GM23338 (cell line): ENCODE measurements at regions not wholly inside any gene's neighbourhood (a gene's known extent, or its start where the extent isn't known, plus 50 kb on each side); places are given as distances from the start of the nearest gene placed in this dataset.

Experiments used
- ATAC-seq: fragments of 200-7000 bp; cut with Tn5 transposase; 3 replicates; pipeline ENCODE4 v1.9.1; 2020
- DNase-seq: peaks from one replicate; pipeline ENCODE4 v3.0.0-alpha.2; 2015; ENCODE audit warnings: low spot score
- H2AFZ ChIP-seq: fragments of 200-600 bp; sonication (generic); 2 replicates; pipeline ENCODE4 v1.8.0; 2016; ENCODE audit warnings: antibody characterized with exemption, mild to moderate bottlenecking, moderate library complexity
- H3F3A ChIP-seq: fragments of 200-600 bp; sonication (generic); replicated peaks from 2 replicates; pipeline ENCODE4 v1.8.0; 2017; ENCODE audit warnings: antibody characterized with exemption, mixed run types, low read depth
- H3K27ac ChIP-seq: fragments of 200-600 bp; sonication (generic); 2 replicates; pipeline ENCODE4 v1.6.1; 2016; ENCODE audit warnings: low read depth
- H3K27me3 ChIP-seq: fragments of 200-600 bp; sonication (generic); 2 replicates; pipeline ENCODE4 v1.8.0; 2016; ENCODE audit warnings: mild to moderate bottlenecking, mixed run types, moderate library complexity; ENCODE audit not compliant: insufficient read depth
- H3K36me3 ChIP-seq: fragments of 200-600 bp; sonication (generic); 2 replicates; pipeline ENCODE4 v1.8.0; 2016; ENCODE audit warnings: mild to moderate bottlenecking; ENCODE audit not compliant: insufficient read depth
- H3K4me1 ChIP-seq: fragments of 200-600 bp; sonication (generic); 2 replicates; pipeline ENCODE4 v1.8.0; 2016; ENCODE audit warnings: mild to moderate bottlenecking, moderate library complexity; ENCODE audit not compliant: insufficient read depth
- H3K4me2 ChIP-seq: fragments of 200-600 bp; sonication (generic); 2 replicates; pipeline ENCODE4 v1.7.1; 2017; ENCODE audit warnings: mixed run types
- H3K4me3 ChIP-seq: fragments of 200-600 bp; sonication (generic); 2 replicates; pipeline ENCODE4 v1.6.1; 2016; ENCODE audit warnings: mixed run types
- H3K79me2 ChIP-seq: fragments of 200-600 bp; sonication (generic); replicated peaks from 2 replicates; pipeline ENCODE4 v1.8.0; 2017; ENCODE audit warnings: mild to moderate bottlenecking; ENCODE audit not compliant: insufficient read depth
- H3K9me2 ChIP-seq: fragments of 200-600 bp; sonication (generic); 2 replicates; pipeline ENCODE4 v1.8.0; 2017; ENCODE audit not compliant: insufficient read depth
- H4K20me1 ChIP-seq: fragments of 200-600 bp; sonication (generic); replicated peaks from 2 replicates; pipeline ENCODE4 v1.8.0; 2017; ENCODE audit warnings: mild to moderate bottlenecking; ENCODE audit not compliant: insufficient read depth
- H3K27ac Mint-ChIP-seq: 2 replicates; pipeline ENCODE4 v1.8.0; 2020; ENCODE audit warnings: inconsistent platforms, mild to moderate bottlenecking, moderate library complexity, mixed read lengths
- H3K27me3 Mint-ChIP-seq: 3 replicates; pipeline ENCODE4 v1.8.0; 2022; ENCODE audit warnings: low read depth, mild to moderate bottlenecking, moderate library complexity, mixed read lengths, inconsistent platforms; ENCODE audit not compliant: insufficient read depth, poor library complexity
- H3K36me3 Mint-ChIP-seq: 3 replicates; pipeline ENCODE4 v1.8.0; 2021; ENCODE audit warnings: low read depth, mild to moderate bottlenecking, inconsistent platforms, moderate library complexity, mixed read lengths
- H3K4me1 Mint-ChIP-seq: 3 replicates; pipeline ENCODE4 v1.8.0; 2020; ENCODE audit warnings: mild to moderate bottlenecking, inconsistent platforms, mixed read lengths
- H3K4me3 Mint-ChIP-seq: 3 replicates; pipeline ENCODE4 v1.8.0; 2021; ENCODE audit warnings: moderate library complexity, mild to moderate bottlenecking, inconsistent platforms, mixed read lengths
- H3K9me3 Mint-ChIP-seq: 3 replicates; pipeline ENCODE4 v1.8.0; 2020; ENCODE audit warnings: moderate library complexity, mild to moderate bottlenecking, inconsistent platforms, mixed read lengths
- CREB1 ChIP-seq: fragments of 250-450 bp; sonication (Bioruptor Pico); IDR thresholded peaks from 2 replicates; pipeline ENCODE4 v1.5.0; 2020; ENCODE audit warnings: low read depth, mild to moderate bottlenecking, moderate library complexity
- CTCF ChIP-seq, 2 experiments: fragments of 200-600 bp in 1 of 2; sonication (generic) in 1 of 2; conservative IDR thresholded peaks; 2 replicates each; pipeline versions ENCODE4 v1.5.1 to v1.6.1; 2016 to 2017; ENCODE audit warnings: antibody characterized with exemption in 2 of 2, low read depth in 2 of 2, mild to moderate bottlenecking in 2 of 2, moderate library complexity in 1 of 2
- EZH2 ChIP-seq: fragments of 200-600 bp; sonication (generic); IDR thresholded peaks from one replicate; pipeline ENCODE4 v1.8.0; 2017; ENCODE audit warnings: antibody characterized with exemption, mild to moderate bottlenecking, low read depth; ENCODE audit not compliant: unreplicated experiment
- EZH2phosphoT487 ChIP-seq: fragments of 200-600 bp; sonication (generic); IDR thresholded peaks from one replicate; pipeline ENCODE4 v1.8.1; 2018; ENCODE audit warnings: antibody characterized with exemption; ENCODE audit not compliant: unreplicated experiment
- JUNB ChIP-seq: IDR thresholded peaks from one replicate; pipeline ENCODE4 v1.6.1; 2016; ENCODE audit warnings: antibody characterized with exemption; ENCODE audit not compliant: unreplicated experiment
- NANOG ChIP-seq: IDR thresholded peaks from 2 replicates; pipeline ENCODE4 v1.6.1; 2016; ENCODE audit warnings: antibody characterized with exemption, borderline replicate concordance
- POLR2AphosphoS5 ChIP-seq: IDR thresholded peaks from 2 replicates; pipeline ENCODE4 v1.6.1; 2016; ENCODE audit warnings: antibody characterized with exemption, low read depth
- REST ChIP-seq: IDR thresholded peaks from one replicate; pipeline ENCODE4 v1.6.1; 2018; ENCODE audit warnings: antibody characterized with exemption; ENCODE audit not compliant: unreplicated experiment
- STAT1 ChIP-seq: IDR thresholded peaks from one replicate; pipeline ENCODE4 v1.6.1; 2016; ENCODE audit warnings: antibody characterized with exemption; ENCODE audit not compliant: unreplicated experiment
- ZNF114 ChIP-seq: fragments of 250-450 bp; sonication (Bioruptor Pico); IDR thresholded peaks from 2 replicates; pipeline ENCODE4 v1.5.0; 2020; ENCODE audit warnings: mild to moderate bottlenecking, moderate library complexity
- ZNF331 ChIP-seq: fragments of 250-450 bp; sonication (Bioruptor Pico); IDR thresholded peaks from 2 replicates; pipeline ENCODE4 v1.5.0; 2020; ENCODE audit warnings: low read depth, mild to moderate bottlenecking, moderate library complexity
- TF ChIP-seq, protein P1 (sequence below): IDR thresholded peaks from 2 replicates; pipeline ENCODE4 v1.6.1; 2016; ENCODE audit warnings: antibody characterized with exemption
- TF ChIP-seq, protein P2 (sequence below): fragments of 250-450 bp; sonication (Bioruptor Pico); IDR thresholded peaks from 2 replicates; pipeline ENCODE4 v1.5.0; 2020; ENCODE audit warnings: mild to moderate bottlenecking, moderate library complexity

GRCh38 chr13:68675209-68675608, 1432.4 kb upstream of the ATXN8OS start:
- DNase-seq (no peak), ATAC-seq (no peak)
- no peaks in the 10 kb centered on the region for H3K4me1 ChIP-seq
- H3K4me3 Mint-ChIP-seq = no peak overlapping the region
- H3K36me3 Mint-ChIP-seq = no peaks in the 10 kb centered on the region
- no peaks in the 10 kb centered on the region for H3F3A ChIP-seq
- no peaks in the 10 kb centered on the region for H3K27me3 ChIP-seq
- H4K20me1 ChIP-seq = no peaks in the 10 kb centered on the region
- no peaks in the 10 kb centered on the region for H3K79me2 ChIP-seq
- no peak overlapping the region for H3K4me3 ChIP-seq
- no peaks in the 10 kb centered on the region for H3K36me3 ChIP-seq
- no peak overlapping the region for H3K27ac Mint-ChIP-seq
- H3K27me3 Mint-ChIP-seq = peaks cover 1% of the 10 kb centered on the region
- H3K9me3 Mint-ChIP-seq = no peaks in the 10 kb centered on the region
- no peak overlapping the region for H3K4me2 ChIP-seq
- H2AFZ ChIP-seq = no peak overlapping the region
- peaks cover 14% of the 10 kb centered on the region; the same call in 2 of the 3 replicates for H3K4me1 Mint-ChIP-seq
- no peaks in the 10 kb centered on the region for H3K9me2 ChIP-seq
- no peak overlapping the region for H3K27ac ChIP-seq
- TF ChIP-seq, protein P1, sequence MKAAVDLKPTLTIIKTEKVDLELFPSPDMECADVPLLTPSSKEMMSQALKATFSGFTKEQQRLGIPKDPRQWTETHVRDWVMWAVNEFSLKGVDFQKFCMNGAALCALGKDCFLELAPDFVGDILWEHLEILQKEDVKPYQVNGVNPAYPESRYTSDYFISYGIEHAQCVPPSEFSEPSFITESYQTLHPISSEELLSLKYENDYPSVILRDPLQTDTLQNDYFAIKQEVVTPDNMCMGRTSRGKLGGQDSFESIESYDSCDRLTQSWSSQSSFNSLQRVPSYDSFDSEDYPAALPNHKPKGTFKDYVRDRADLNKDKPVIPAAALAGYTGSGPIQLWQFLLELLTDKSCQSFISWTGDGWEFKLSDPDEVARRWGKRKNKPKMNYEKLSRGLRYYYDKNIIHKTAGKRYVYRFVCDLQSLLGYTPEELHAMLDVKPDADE = no peak
- no peak for TF ChIP-seq REST
- no peak for TF ChIP-seq ZNF331
- TF ChIP-seq ZNF114 = no peak
- no peak for TF ChIP-seq NANOG
- no peak for TF ChIP-seq EZH2phosphoT487
- no peak for TF ChIP-seq CREB1
- TF ChIP-seq EZH2 = no peak
- TF ChIP-seq JUNB = no peak
- no peak for TF ChIP-seq STAT1
- TF ChIP-seq, protein P2, sequence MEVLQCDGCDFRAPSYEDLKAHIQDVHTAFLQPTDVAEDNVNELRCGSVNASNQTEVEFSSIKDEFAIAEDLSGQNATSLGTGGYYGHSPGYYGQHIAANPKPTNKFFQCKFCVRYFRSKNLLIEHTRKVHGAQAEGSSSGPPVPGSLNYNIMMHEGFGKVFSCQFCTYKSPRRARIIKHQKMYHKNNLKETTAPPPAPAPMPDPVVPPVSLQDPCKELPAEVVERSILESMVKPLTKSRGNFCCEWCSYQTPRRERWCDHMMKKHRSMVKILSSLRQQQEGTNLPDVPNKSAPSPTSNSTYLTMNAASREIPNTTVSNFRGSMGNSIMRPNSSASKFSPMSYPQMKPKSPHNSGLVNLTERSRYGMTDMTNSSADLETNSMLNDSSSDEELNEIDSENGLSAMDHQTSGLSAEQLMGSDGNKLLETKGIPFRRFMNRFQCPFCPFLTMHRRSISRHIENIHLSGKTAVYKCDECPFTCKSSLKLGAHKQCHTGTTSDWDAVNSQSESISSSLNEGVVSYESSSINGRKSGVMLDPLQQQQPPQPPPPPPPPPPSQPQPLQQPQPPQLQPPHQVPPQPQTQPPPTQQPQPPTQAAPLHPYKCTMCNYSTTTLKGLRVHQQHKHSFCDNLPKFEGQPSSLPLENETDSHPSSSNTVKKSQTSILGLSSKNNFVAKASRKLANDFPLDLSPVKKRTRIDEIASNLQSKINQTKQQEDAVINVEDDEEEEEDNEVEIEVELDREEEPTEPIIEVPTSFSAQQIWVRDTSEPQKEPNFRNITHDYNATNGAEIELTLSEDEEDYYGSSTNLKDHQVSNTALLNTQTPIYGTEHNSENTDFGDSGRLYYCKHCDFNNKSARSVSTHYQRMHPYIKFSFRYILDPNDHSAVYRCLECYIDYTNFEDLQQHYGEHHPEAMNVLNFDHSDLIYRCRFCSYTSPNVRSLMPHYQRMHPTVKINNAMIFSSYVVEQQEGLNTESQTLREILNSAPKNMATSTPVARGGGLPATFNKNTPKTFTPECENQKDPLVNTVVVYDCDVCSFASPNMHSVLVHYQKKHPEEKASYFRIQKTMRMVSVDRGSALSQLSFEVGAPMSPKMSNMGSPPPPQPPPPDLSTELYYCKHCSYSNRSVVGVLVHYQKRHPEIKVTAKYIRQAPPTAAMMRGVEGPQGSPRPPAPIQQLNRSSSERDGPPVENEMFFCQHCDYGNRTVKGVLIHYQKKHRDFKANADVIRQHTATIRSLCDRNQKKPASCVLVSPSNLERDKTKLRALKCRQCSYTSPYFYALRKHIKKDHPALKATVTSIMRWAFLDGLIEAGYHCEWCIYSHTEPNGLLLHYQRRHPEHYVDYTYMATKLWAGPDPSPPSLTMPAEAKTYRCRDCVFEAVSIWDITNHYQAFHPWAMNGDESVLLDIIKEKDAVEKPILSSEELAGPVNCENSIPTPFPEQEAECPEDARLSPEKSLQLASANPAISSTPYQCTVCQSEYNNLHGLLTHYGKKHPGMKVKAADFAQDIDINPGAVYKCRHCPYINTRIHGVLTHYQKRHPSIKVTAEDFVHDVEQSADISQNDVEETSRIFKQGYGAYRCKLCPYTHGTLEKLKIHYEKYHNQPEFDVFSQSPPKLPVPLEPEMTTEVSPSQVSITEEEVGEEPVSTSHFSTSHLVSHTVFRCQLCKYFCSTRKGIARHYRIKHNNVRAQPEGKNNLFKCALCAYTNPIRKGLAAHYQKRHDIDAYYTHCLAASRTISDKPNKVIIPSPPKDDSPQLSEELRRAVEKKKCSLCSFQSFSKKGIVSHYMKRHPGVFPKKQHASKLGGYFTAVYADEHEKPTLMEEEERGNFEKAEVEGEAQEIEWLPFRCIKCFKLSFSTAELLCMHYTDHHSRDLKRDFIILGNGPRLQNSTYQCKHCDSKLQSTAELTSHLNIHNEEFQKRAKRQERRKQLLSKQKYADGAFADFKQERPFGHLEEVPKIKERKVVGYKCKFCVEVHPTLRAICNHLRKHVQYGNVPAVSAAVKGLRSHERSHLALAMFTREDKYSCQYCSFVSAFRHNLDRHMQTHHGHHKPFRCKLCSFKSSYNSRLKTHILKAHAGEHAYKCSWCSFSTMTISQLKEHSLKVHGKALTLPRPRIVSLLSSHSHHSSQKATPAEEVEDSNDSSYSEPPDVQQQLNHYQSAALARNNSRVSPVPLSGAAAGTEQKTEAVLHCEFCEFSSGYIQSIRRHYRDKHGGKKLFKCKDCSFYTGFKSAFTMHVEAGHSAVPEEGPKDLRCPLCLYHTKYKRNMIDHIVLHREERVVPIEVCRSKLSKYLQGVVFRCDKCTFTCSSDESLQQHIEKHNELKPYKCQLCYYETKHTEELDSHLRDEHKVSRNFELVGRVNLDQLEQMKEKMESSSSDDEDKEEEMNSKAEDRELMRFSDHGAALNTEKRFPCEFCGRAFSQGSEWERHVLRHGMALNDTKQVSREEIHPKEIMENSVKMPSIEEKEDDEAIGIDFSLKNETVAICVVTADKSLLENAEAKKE (CRISPR knock-in tag) = no peak
- no peak for TF ChIP-seq POLR2AphosphoS5
- TF ChIP-seq CTCF (conservative IDR thresholded peaks at IDR 0.05; ENCODE audit: low read depth in 2 of 2) = no peak
